COLO668 (cell line): ENCODE measurements at regions not wholly inside any gene's neighbourhood (a gene's known extent, or its start where the extent isn't known, plus 50 kb on each side); places are given as distances from the start of the nearest gene placed in this dataset.

ENCODE experiments used
- DNase-seq: peaks from one replicate; lab custom pipeline; 2025; ENCODE audit not compliant: unreplicated experiment; lab: John Stamatoyannopoulos, UW

GRCh38 chr4:18366892-18367291, 345.3 kb upstream of the LCORL start:
- DNase-seq: peak; percentile 6

- DNase-seq: no peak
These were observed 344.6 kb upstream of the LCORL start for GRCh38 chr4:18366136-18366535.

- DNase-seq: no peak
These were observed 322.0 kb upstream of the LCORL start for GRCh38 chr4:18343581-18343980.

GRCh38 chr4:18342847-18343246, 321.3 kb upstream of the LCORL start:
- DNase-seq: no peak

GRCh38 chr4:18321956-18322530, 300.5 kb upstream of the LCORL start:
- peak; percentile 48 for DNase-seq

- DNase-seq: no peak
These were observed 297.9 kb upstream of the LCORL start for GRCh38 chr4:18319431-18319830.

- peak; percentile 45 for DNase-seq
These were observed 297.3 kb upstream of the LCORL start for GRCh38 chr4:18318682-18319388.

GRCh38 chr4:18314731-18315130, 293.2 kb upstream of the LCORL start:
- DNase-seq: no peak

- DNase-seq: no peak
These were observed 276.1 kb upstream of the LCORL start for GRCh38 chr4:18297684-18298083.

GRCh38 chr4:18296411-18296810, 274.9 kb upstream of the LCORL start:
- no peak for DNase-seq

GRCh38 chr4:18294846-18295245, 273.3 kb upstream of the LCORL start:
- DNase-seq: no peak

- DNase-seq: no peak
These were observed 272.5 kb upstream of the LCORL start for GRCh38 chr4:18294021-18294420.

- DNase-seq: no peak
These were observed 270.9 kb upstream of the LCORL start for GRCh38 chr4:18292411-18292810.

- no peak for DNase-seq
These were observed 270.4 kb upstream of the LCORL start for GRCh38 chr4:18291981-18292380.

GRCh38 chr4:18291256-18291655, 269.7 kb upstream of the LCORL start:
- DNase-seq: no peak

GRCh38 chr4:18285357-18285756, 263.8 kb upstream of the LCORL start:
- no peak for DNase-seq

GRCh38 chr4:18278244-18278643, 256.7 kb upstream of the LCORL start:
- DNase-seq: no peak

GRCh38 chr4:18262832-18263231, 241.3 kb upstream of the LCORL start:
- DNase-seq: no peak

GRCh38 chr4:18252052-18252451, 230.5 kb upstream of the LCORL start:
- DNase-seq: no peak

GRCh38 chr4:18250564-18250963, 229.0 kb upstream of the LCORL start:
- no peak for DNase-seq

GRCh38 chr4:18248611-18249010, 227.1 kb upstream of the LCORL start:
- no peak for DNase-seq

GRCh38 chr4:18247189-18247588, 225.6 kb upstream of the LCORL start:
- no peak for DNase-seq
